ENCODE measurements at regions not wholly inside any gene's neighbourhood (a gene's known extent, or its start where the extent isn't known, plus 50 kb on each side); places are given as distances from the start of the nearest gene placed in this dataset.

GRCh38 chr10:8398771-8399170 is 344.3 kb downstream of the GATA3 start:
- TF ChIP-seq POLR2A (IDR thresholded peaks at IDR 0.05): no peak
- TF ChIP-seq CTCF (IDR thresholded peaks at IDR 0.05): no peak

Measured in esophagus squamous epithelium (tissue), 4 donors.